GM12878 (cell line): ENCODE measurements at regions not wholly inside any gene's neighbourhood (a gene's known extent, or its start where the extent isn't known, plus 50 kb on each side); places are given as distances from the start of the nearest gene placed in this dataset.
"Not testable (repeated sequence)": the region's sequence is repeated elsewhere in the genome, so short reads cannot be mapped to it uniquely, and the experiment has no call there.

ENCODE experiments used
- ATAC-seq: fragments of 200-7000 bp; cut with Tn5 transposase; 3 replicates; pipeline ENCODE4 v1.9.1; 2020; ENCODE audit warnings: mild to moderate bottlenecking, moderate library complexity
- BruUV-seq: library from RNA; stranded (reverse); fragments of 400-500 nt; replicated peaks from 2 replicates; lab custom pipeline; 2021; lab: Mats Ljungman, UMichigan
- CTCF ChIA-PET: fragments of 300-600 bp; sonication (Branson Sonifier 250); formaldehyde crosslinking; extraction: SDS; loops from one replicate; lab custom pipeline; 2021; ENCODE audit warnings: inconsistent platforms; lab: Yijun Ruan, JAX
- POLR2A ChIA-PET: fragments of 350-600 bp; formaldehyde crosslinking; extraction: SDS; loops from one replicate; lab custom pipeline; 2021; ENCODE audit warnings: inconsistent platforms; lab: Charles Lee
- RAD21 ChIA-PET: fragments of 300-600 bp; sonication (Branson Sonifier 250); formaldehyde crosslinking; loops from one replicate; lab custom pipeline; 2023; ENCODE audit warnings: antibody characterized with exemption; ENCODE audit not compliant: unreplicated experiment; lab: Charles Lee
- SMC1A ChIA-PET: fragments of 300-600 bp; sonication (Branson Sonifier 250); formaldehyde crosslinking; loops from one replicate; lab custom pipeline; 2023; ENCODE audit not compliant: unreplicated experiment, uncharacterized antibody; lab: Charles Lee
- DNase-seq: peaks from one replicate; pipeline ENCODE4 v3.0.0-alpha.2; 2011; ENCODE audit warnings: low read depth, low spot score
- FAIRE-seq: peaks from 3 replicates; lab custom pipeline; 2011; peaks lifted over from hg19 to GRCh38; lab: Jason Lieb, UNC
- H2AFZ ChIP-seq: 2 replicates; pipeline ENCODE4 v1.6.0; 2011; ENCODE audit warnings: low read depth, low read length, control low read depth; ENCODE audit not compliant: control insufficient read depth
- H3K27ac ChIP-seq: 2 replicates; pipeline ENCODE4 v1.5.1; 2011; ENCODE audit warnings: control low read depth; ENCODE audit not compliant: control insufficient read depth, insufficient read depth
- H3K27me3 ChIP-seq, 2 experiments: replicated peaks in 1 of 2; 2 replicates each; pipeline versions ENCODE4 v1.6.0 to v1.6.1; 2011; ENCODE audit warnings: low read length in 1 of 2; ENCODE audit not compliant: control insufficient read depth in 2 of 2, insufficient read depth in 2 of 2
- H3K36me3 ChIP-seq, 2 experiments: 2 replicates each; pipeline ENCODE4 v1.5.1; 2011; ENCODE audit warnings: low read length in 1 of 2; ENCODE audit not compliant: control insufficient read depth in 2 of 2, insufficient read depth in 2 of 2
- H3K4me1 ChIP-seq: 2 replicates; pipeline ENCODE4 v1.6.1; 2011; ENCODE audit warnings: mild to moderate bottlenecking, low read length, moderate library complexity, mixed read lengths; ENCODE audit not compliant: control insufficient read depth, insufficient read depth
- H3K4me2 ChIP-seq: 2 replicates; pipeline ENCODE4 v1.6.0; 2011; ENCODE audit warnings: control low read depth; ENCODE audit not compliant: control insufficient read depth, insufficient read depth
- H3K4me3 ChIP-seq: fragments of 200-600 bp; sonication (generic); 2 replicates; pipeline ENCODE4 v1.5.1; 2016
- H3K79me2 ChIP-seq: 2 replicates; pipeline ENCODE4 v1.6.0; 2011; ENCODE audit warnings: low read length; ENCODE audit not compliant: control insufficient read depth, insufficient read depth
- H3K9ac ChIP-seq: 2 replicates; pipeline ENCODE4 v1.8.0; 2011; ENCODE audit warnings: low read length, control low read depth, mixed read lengths; ENCODE audit not compliant: control insufficient read depth, insufficient read depth
- H3K9me3 ChIP-seq: replicated peaks from 3 replicates; pipeline ENCODE4 v1.5.1; 2011; ENCODE audit warnings: mild to moderate bottlenecking, low read length; ENCODE audit not compliant: control insufficient read depth, insufficient read depth
- H4K20me1 ChIP-seq: 2 replicates; pipeline ENCODE4 v1.6.0; 2011; ENCODE audit not compliant: control insufficient read depth, insufficient read depth
- SUPT20H ChIP-seq: IDR thresholded peaks from 2 replicates; pipeline ENCODE4 v1.6.1; 2011; ENCODE audit warnings: low read depth, mild to moderate bottlenecking, low read length, moderate library complexity, borderline replicate concordance; ENCODE audit not compliant: control insufficient read depth
- WGBS: methylation state at CpG from one replicate; pipeline ENCODE4 v1.1.6; 2016; ENCODE audit warnings: low lambda C conversion rate; ENCODE audit not compliant: insufficient replicate concordance, insufficient coverage; ENCODE audit errors: missing lambda C conversion rate; 5-methylcytosine and 5-hydroxymethylcytosine counted together
- in situ Hi-C: fragments of 300-500 bp; cut with MboI; formaldehyde crosslinking; loops from 9 replicates; pipeline ENCODE4 v1.14.3; 2018; ENCODE audit warnings: mixed read lengths
- intact Hi-C: fragments of 100-400 bp; cut with micrococcal nuclease; formaldehyde crosslinking; loops from one replicate; pipeline ENCODE4 v1.14.2; 2022; ENCODE audit not compliant: unreplicated experiment
- TF ChIP-seq, protein P1 (sequence below): IDR thresholded peaks from 2 replicates; pipeline ENCODE4 v1.6.1; 2012; ENCODE audit warnings: low read length, inconsistent platforms

DNA sequence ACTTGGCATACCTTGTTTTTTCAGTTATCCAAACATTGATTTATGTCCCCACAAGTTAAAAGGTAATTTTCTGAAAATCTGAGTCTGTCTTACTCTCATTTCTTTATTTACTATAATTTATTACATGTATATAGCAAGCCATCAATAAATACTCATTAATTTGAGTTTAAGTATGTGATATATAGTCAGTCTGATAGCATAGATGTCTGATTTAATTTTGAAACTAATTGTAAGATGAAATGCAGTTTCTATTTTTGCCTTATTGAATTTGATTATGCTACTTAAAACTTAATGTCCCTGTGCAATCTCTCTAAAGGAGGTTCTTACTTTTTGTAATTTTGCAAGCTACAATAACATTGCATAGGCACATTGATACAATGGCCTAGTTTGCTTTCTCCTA is 2418.6 kb downstream of the ARAP2 start:
- Histone ChIP-seq H3K4me3 (no peak overlapping the region), H3K79me2 (no peaks in the 10 kb centered on the region), H3K36me3 (no peaks in the 10 kb centered on the region), H3K4me1 (no peaks in the 10 kb centered on the region), H3K9me3 (no peaks in the 10 kb centered on the region), H3K27me3 (no peaks in the 10 kb centered on the region), H2AFZ (no peak overlapping the region), H3K4me2 (no peak overlapping the region), H4K20me1 (no peaks in the 10 kb centered on the region), H3K9ac (no peak overlapping the region), H3K27ac (no peak overlapping the region)
- intact Hi-C loops: no loop called here
- FAIRE-seq (no peak), ATAC-seq (no peak), DNase-seq (no peak)
- SMC1A ChIA-PET: no interaction called here
- CTCF ChIA-PET: interaction anchor here (0.7 kb wide), 1 partner anchor 463 kb away, joined by 3 read pairs; no protein-coding TSS in a partner anchor
- POLR2A ChIA-PET: no interaction called here
- RAD21 ChIA-PET: no interaction called here
- in situ Hi-C loops: no loop called here
- no peak for TF ChIP-seq SUPT20H
- TF ChIP-seq, protein P1, sequence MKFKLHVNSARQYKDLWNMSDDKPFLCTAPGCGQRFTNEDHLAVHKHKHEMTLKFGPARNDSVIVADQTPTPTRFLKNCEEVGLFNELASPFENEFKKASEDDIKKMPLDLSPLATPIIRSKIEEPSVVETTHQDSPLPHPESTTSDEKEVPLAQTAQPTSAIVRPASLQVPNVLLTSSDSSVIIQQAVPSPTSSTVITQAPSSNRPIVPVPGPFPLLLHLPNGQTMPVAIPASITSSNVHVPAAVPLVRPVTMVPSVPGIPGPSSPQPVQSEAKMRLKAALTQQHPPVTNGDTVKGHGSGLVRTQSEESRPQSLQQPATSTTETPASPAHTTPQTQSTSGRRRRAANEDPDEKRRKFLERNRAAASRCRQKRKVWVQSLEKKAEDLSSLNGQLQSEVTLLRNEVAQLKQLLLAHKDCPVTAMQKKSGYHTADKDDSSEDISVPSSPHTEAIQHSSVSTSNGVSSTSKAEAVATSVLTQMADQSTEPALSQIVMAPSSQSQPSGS: no peak
- BruUV-seq: no TSS peak

DNA sequence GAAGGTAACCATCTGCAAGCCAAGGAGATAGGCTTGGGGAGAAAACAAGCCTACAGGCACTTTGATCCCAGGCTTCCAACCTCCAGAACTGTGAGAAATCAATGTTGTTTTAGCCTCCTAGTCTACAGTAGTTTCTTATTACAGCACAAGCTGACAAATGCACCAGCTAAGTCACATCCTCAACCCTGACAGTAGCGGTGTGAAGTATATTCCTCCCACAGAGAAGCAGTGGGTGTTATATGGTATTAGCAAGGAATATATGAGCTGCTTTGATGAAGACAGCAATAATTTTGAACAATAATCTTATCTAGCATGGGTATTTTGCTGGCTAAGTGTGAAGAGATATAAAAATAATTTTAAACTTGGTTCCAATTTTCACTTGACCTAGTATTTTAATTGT is 2415.0 kb downstream of the ARAP2 start:
- H3K4me1 ChIP-seq, in situ Hi-C loops, RAD21 ChIA-PET, H3K27ac ChIP-seq, BruUV-seq, FAIRE-seq, H3K4me3 ChIP-seq, H2AFZ ChIP-seq, intact Hi-C loops, DNase-seq, H3K9me3 ChIP-seq, POLR2A ChIA-PET, H3K27me3 ChIP-seq, H3K4me2 ChIP-seq, H3K79me2 ChIP-seq, H3K36me3 ChIP-seq, H3K9ac ChIP-seq, ATAC-seq, H4K20me1 ChIP-seq: not testable (repeated sequence)
- 47% methylated on average over 1 of the region's 1 CpG for WGBS
- ChIA-PET SMC1A (interaction anchor here (0.6 kb wide), 1 partner anchor 1607 kb away, joined by 3 read pairs; no protein-coding TSS in a partner anchor), CTCF (interaction anchor here (1.1 kb wide), 1 partner anchor 51 kb away, joined by 3 read pairs; no protein-coding TSS in a partner anchor)
